ENCODE measurements at regions not wholly inside any gene's neighbourhood (a gene's known extent, or its start where the extent isn't known, plus 50 kb on each side); places are given as distances from the start of the nearest gene placed in this dataset.
"Not testable (repeated sequence)": the region's sequence is repeated elsewhere in the genome, so short reads cannot be mapped to it uniquely, and the experiment has no call there.

GRCh38 chr13:59038824-59039223 lies 1124.9 kb downstream of the DIAPH3 start:
- no peak for DNase-seq (ENCODE audit: low read depth, low spot score)
- Mint-ChIP-seq H3K4me3 (no peak overlapping the region), H3K4me1 (no peaks in the 10 kb centered on the region), H3K27ac (ENCODE audit: unreplicated experiment) (no peak overlapping the region), H3K9me3 (peaks cover 3% of the 10 kb centered on the region), H3K36me3 (ENCODE audit: low read depth) (no peaks in the 10 kb centered on the region), H3K27me3 (ENCODE audit: low read depth) (no peaks in the 10 kb centered on the region)
- no peak for TF ChIP-seq CTCF (conservative IDR thresholded peaks at IDR 0.05)

GRCh38 chr13:59043016-59043415 lies 1120.7 kb downstream of the DIAPH3 start:
- Mint-ChIP-seq H3K27me3 (ENCODE audit: low read depth) (no peaks in the 10 kb centered on the region), H3K36me3 (ENCODE audit: low read depth) (no peaks in the 10 kb centered on the region), H3K27ac (ENCODE audit: unreplicated experiment) (no peak overlapping the region), H3K9me3 (peaks cover 3% of the 10 kb centered on the region), H3K4me3 (no peak overlapping the region), H3K4me1 (peaks cover 5% of the 10 kb centered on the region)
- no peak for DNase-seq (ENCODE audit: low read depth, low spot score)
- TF ChIP-seq CTCF (conservative IDR thresholded peaks at IDR 0.05), result no peak

DNA sequence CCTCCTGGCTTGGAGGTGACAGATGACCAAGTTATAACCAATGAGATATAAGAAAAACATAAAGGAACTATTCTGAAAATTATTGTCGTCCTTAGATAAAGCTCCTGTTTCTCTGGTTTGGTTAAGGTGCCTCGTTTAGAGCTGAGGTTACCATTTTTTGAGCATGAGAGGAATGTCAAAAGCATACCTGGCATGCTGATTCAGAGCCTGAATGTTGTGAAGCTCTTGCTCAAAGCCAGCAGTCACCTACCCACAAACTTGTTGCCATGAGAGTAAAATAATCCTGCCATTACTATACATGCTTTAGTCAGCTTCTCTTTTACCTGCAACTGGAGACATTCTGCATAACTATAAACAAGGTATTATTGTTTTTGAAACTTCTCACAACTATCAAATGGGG lies 1116.2 kb downstream of the DIAPH3 start:
- peaks cover 5% of the 10 kb centered on the region for H3K4me1 Mint-ChIP-seq
- H3K27me3 Mint-ChIP-seq (ENCODE audit: low read depth), result no peaks in the 10 kb centered on the region
- no peaks in the 10 kb centered on the region for H3K36me3 Mint-ChIP-seq (ENCODE audit: low read depth)
- no peaks in the 10 kb centered on the region for H3K9me3 Mint-ChIP-seq
- DNase-seq (ENCODE audit: low read depth, low spot score), result no peak
- H3K27ac Mint-ChIP-seq (ENCODE audit: unreplicated experiment), result no peak overlapping the region
- no peak for TF ChIP-seq CTCF (conservative IDR thresholded peaks at IDR 0.05)
- H3K4me3 Mint-ChIP-seq, result no peak overlapping the region

GRCh38 chr13:59061621-59062020 lies 1102.1 kb downstream of the DIAPH3 start:
- no peak overlapping the region for H3K27ac Mint-ChIP-seq (ENCODE audit: unreplicated experiment)
- no peaks in the 10 kb centered on the region for H3K9me3 Mint-ChIP-seq
- H3K36me3 Mint-ChIP-seq (ENCODE audit: low read depth), result no peaks in the 10 kb centered on the region
- no peak overlapping the region for H3K4me3 Mint-ChIP-seq
- DNase-seq (ENCODE audit: low read depth, low spot score), result no peak
- peaks cover 4% of the 10 kb centered on the region for H3K4me1 Mint-ChIP-seq
- no peaks in the 10 kb centered on the region for H3K27me3 Mint-ChIP-seq (ENCODE audit: low read depth)
- no peak for TF ChIP-seq CTCF (conservative IDR thresholded peaks at IDR 0.05)

- Mint-ChIP-seq H3K27ac (ENCODE audit: unreplicated experiment) (no peak overlapping the region), H3K36me3 (ENCODE audit: low read depth) (no peaks in the 10 kb centered on the region), H3K4me1 (peaks cover 4% of the 10 kb centered on the region), H3K9me3 (no peaks in the 10 kb centered on the region), H3K27me3 (ENCODE audit: low read depth) (no peaks in the 10 kb centered on the region), H3K4me3 (no peak overlapping the region)
- no peak for TF ChIP-seq CTCF (conservative IDR thresholded peaks at IDR 0.05)
- no peak for DNase-seq (ENCODE audit: low read depth, low spot score)
These were observed 1099.7 kb downstream of the DIAPH3 start for GRCh38 chr13:59064042-59064441.

DNA sequence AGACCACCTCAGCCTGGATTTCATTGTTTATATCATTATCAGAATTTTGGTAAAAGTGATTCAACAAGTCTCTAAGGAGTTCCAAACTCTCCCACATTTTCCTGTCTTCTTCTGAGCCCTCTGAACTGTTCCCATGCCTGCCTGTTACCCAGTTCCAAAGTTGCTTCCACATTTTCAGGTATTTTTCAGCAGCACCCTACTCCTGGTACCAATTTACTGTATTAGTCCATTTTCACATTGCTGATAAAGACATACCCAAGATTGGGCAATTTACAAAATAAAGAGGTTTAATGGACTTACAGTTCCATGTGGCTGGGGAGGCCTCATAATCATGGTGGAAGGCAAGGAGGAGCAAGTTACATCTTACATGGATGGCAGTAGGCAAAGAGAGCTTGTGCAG lies 1087.3 kb downstream of the DIAPH3 start:
- not testable (repeated sequence) for DNase-seq (ENCODE audit: low read depth, low spot score); H3K27ac Mint-ChIP-seq (ENCODE audit: unreplicated experiment); H3K4me1 Mint-ChIP-seq; H3K27me3 Mint-ChIP-seq (ENCODE audit: low read depth); H3K4me3 Mint-ChIP-seq
- Mint-ChIP-seq H3K9me3 (peaks cover 31% of the 10 kb centered on the region), H3K36me3 (ENCODE audit: low read depth) (peaks cover 24% of the 10 kb centered on the region)
